ENCODE measurements at regions not wholly inside any gene's neighbourhood (a gene's known extent, or its start where the extent isn't known, plus 50 kb on each side); places are given as distances from the start of the nearest gene placed in this dataset.

DNA sequence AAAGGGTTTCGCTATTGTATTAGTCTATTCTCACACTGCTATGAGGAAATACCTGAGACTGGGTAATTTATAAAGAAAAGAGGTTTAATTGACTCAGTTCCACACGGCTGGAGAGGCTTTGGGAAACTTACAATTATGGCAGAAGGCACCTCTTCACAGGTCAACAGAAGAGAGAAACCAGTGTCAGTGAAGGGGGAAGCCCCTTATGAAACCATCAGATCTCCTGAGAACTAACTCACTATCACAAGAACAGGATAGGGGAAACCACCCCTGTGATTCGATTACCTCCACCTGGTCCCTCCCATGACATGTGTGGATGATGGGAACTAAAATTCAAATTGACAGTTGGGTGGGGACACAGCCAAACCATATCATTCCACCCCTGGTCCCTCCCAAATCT is 589.5 kb downstream of the CENPC start:
- H3K9me3 ChIP-seq (ENCODE audit: low read depth, low read length, poor library complexity, severe bottlenecking), result no peaks in the 10 kb centered on the region
- H3K4me3 ChIP-seq (ENCODE audit: low read depth, low read length, poor library complexity, severe bottlenecking), result no peak overlapping the region
- H3K27me3 ChIP-seq (replicated peaks; ENCODE audit: insufficient read depth, low read depth, low read length, poor library complexity), result no peaks in the 10 kb centered on the region
- no peaks in the 10 kb centered on the region for H3K4me1 ChIP-seq (ENCODE audit: insufficient read depth, low read length, poor library complexity, severe bottlenecking)
- no TSS peak for BruUV-seq (replicated peaks)
- ChIA-PET POLR2A (ENCODE audit: low non-redundant PET) (no interaction called here), CTCF (no interaction called here)
- no peaks in the 10 kb centered on the region for H3K36me3 ChIP-seq (ENCODE audit: insufficient read depth, low read length, poor library complexity, severe bottlenecking)
- TF ChIP-seq EZH2 (IDR thresholded peaks at IDR 0.05; ENCODE audit: borderline replicate concordance, low read depth, low read length, poor library complexity, severe bottlenecking), result no peak
- TF ChIP-seq, protein P1, sequence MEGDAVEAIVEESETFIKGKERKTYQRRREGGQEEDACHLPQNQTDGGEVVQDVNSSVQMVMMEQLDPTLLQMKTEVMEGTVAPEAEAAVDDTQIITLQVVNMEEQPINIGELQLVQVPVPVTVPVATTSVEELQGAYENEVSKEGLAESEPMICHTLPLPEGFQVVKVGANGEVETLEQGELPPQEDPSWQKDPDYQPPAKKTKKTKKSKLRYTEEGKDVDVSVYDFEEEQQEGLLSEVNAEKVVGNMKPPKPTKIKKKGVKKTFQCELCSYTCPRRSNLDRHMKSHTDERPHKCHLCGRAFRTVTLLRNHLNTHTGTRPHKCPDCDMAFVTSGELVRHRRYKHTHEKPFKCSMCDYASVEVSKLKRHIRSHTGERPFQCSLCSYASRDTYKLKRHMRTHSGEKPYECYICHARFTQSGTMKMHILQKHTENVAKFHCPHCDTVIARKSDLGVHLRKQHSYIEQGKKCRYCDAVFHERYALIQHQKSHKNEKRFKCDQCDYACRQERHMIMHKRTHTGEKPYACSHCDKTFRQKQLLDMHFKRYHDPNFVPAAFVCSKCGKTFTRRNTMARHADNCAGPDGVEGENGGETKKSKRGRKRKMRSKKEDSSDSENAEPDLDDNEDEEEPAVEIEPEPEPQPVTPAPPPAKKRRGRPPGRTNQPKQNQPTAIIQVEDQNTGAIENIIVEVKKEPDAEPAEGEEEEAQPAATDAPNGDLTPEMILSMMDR (conservative IDR thresholded peaks at IDR 0.05; ENCODE audit: low read depth, low read length), result no peak
- DNase-seq (ENCODE audit: low spot score), result no peak
- no peak overlapping the region for H3K27ac ChIP-seq (ENCODE audit: low read depth, low read length, poor library complexity, severe bottlenecking)
- intact Hi-C loops (cut with micrococcal nuclease; ENCODE audit: unreplicated experiment), result no loop called here

DNA sequence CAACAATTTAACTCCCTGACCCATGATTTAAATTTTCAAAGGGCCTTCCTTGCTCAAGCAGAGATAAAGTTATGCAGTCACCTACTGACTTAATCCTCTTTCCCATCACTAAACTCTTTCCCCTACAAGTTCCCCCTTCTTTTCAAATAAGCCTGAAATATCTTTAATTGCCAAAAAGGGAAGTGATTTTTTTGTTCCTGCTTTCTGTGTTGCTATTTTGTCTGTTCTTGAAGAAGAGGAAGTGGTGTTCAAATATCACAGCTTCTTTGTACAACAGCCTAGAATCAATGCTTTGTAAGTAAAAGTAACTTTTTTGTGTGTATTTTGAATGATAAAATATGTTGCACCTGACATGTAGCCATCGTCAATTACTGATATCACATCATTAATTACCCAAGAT is 595.9 kb downstream of the CENPC start:
- no peak overlapping the region for H3K27ac ChIP-seq (ENCODE audit: low read depth, low read length, poor library complexity, severe bottlenecking)
- no peak for TF ChIP-seq EZH2 (IDR thresholded peaks at IDR 0.05; ENCODE audit: borderline replicate concordance, low read depth, low read length, poor library complexity, severe bottlenecking)
- TF ChIP-seq, protein P1 (conservative IDR thresholded peaks at IDR 0.05; ENCODE audit: low read depth, low read length), result no peak
- ChIA-PET POLR2A (ENCODE audit: low non-redundant PET) (no interaction called here), CTCF (no interaction called here)
- H3K4me1 ChIP-seq (ENCODE audit: insufficient read depth, low read length, poor library complexity, severe bottlenecking), result no peaks in the 10 kb centered on the region
- no peak overlapping the region for H3K4me3 ChIP-seq (ENCODE audit: low read depth, low read length, poor library complexity, severe bottlenecking)
- BruUV-seq (replicated peaks), result no TSS peak
- no peaks in the 10 kb centered on the region for H3K36me3 ChIP-seq (ENCODE audit: insufficient read depth, low read length, poor library complexity, severe bottlenecking)
- H3K9me3 ChIP-seq (ENCODE audit: low read depth, low read length, poor library complexity, severe bottlenecking), result no peaks in the 10 kb centered on the region
- no peaks in the 10 kb centered on the region for H3K27me3 ChIP-seq (replicated peaks; ENCODE audit: insufficient read depth, low read depth, low read length, poor library complexity)
- DNase-seq (ENCODE audit: low spot score), result no peak
- intact Hi-C loops (cut with micrococcal nuclease; ENCODE audit: unreplicated experiment), result no loop called here

DNA sequence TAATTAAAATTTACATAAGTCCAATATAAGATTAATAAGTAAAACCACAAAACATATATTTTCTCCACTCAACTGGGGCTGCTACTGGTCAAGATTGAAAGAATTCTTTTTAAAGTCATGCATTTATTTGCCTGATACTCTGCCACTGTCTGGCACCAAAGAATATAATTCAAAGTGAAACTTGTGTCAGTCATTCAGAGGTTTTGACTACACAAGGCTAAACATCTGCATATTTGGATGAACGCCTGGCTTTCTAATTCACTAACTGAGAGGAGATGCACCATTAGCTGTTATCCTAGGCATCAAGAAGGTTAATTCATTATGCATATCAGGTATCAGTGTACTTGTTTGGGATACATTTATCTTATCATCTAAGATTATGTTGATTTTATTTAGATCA is 598.5 kb downstream of the CENPC start:
- Histone ChIP-seq H3K27ac (ENCODE audit: low read depth, low read length, poor library complexity, severe bottlenecking) (no peak overlapping the region), H3K4me3 (ENCODE audit: low read depth, low read length, poor library complexity, severe bottlenecking) (no peak overlapping the region), H3K9me3 (ENCODE audit: low read depth, low read length, poor library complexity, severe bottlenecking) (no peaks in the 10 kb centered on the region), H3K36me3 (ENCODE audit: insufficient read depth, low read length, poor library complexity, severe bottlenecking) (no peaks in the 10 kb centered on the region), H3K27me3 (replicated peaks; ENCODE audit: insufficient read depth, low read depth, low read length, poor library complexity) (no peaks in the 10 kb centered on the region), H3K4me1 (ENCODE audit: insufficient read depth, low read length, poor library complexity, severe bottlenecking) (no peaks in the 10 kb centered on the region)
- POLR2A ChIA-PET (ENCODE audit: low non-redundant PET), result no interaction called here
- intact Hi-C loops (cut with micrococcal nuclease; ENCODE audit: unreplicated experiment), result no loop called here
- no peak for DNase-seq (ENCODE audit: low spot score)
- no TSS peak for BruUV-seq (replicated peaks)
- CTCF ChIA-PET, result no interaction called here
- no peak for TF ChIP-seq EZH2 (IDR thresholded peaks at IDR 0.05; ENCODE audit: borderline replicate concordance, low read depth, low read length, poor library complexity, severe bottlenecking)
- TF ChIP-seq, protein P1 (conservative IDR thresholded peaks at IDR 0.05; ENCODE audit: low read depth, low read length), result no peak
